ENCODE measurements at regions not wholly inside any gene's neighbourhood (a gene's known extent, or its start where the extent isn't known, plus 50 kb on each side); places are given as distances from the start of the nearest gene placed in this dataset.

DNA sequence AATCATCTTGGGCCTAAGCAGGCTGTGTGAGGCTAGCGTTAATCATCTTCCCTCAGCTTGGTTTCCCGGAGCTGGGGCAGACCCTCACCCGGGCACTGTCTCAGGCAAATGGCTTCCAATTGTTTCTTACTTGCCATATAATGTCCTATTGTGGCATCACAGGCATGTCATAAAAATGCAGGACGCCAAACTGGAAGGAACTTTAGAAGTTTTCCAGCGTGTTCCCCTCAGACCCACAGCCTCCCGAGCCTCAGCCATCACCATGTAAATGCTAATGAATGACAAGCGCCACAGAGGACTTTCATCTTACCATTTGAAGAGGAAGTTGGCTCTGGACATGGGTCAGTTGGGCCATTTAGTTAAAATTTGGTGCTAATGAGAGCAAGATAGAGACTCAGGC, 143.0 kb upstream of the IRX1 start:
- ATAC-seq (ENCODE audit: low read depth) (no peak), DNase-seq (no peak)
- Histone ChIP-seq H3K27me3 (replicated peaks in 1 of 4; ENCODE audit: control extremely low read depth in 1 of 4, control insufficient read depth in 3 of 4, insufficient read depth in 4 of 4, low read length in 3 of 4) (no peaks in the 10 kb centered on the region), H3K79me2 (ENCODE audit: control insufficient read depth, insufficient read depth, low read length) (no peaks in the 10 kb centered on the region), H3K4me1 (ENCODE audit: control insufficient read depth in 2 of 2, insufficient read depth in 2 of 2, low read length in 2 of 2) (no peaks in the 10 kb centered on the region), H3K9me3 (ENCODE audit: control extremely low read depth in 1 of 3, control insufficient read depth in 2 of 3, insufficient read depth in 1 of 3, low read length in 2 of 3) (peaks cover 0 to 26% (median 0%) of the 10 kb centered on the region in 3 donors), H3K36me3 (replicated peaks in 1 of 2; ENCODE audit: control extremely low read depth in 1 of 2, control insufficient read depth in 1 of 2, extremely low read depth in 1 of 2, insufficient read depth in 2 of 2, low read length in 1 of 2) (no peaks in the 10 kb centered on the region), H4K20me1 (ENCODE audit: control insufficient read depth, insufficient read depth, low read length, poor library complexity, severe bottlenecking) (no peaks in the 10 kb centered on the region), H3K27ac (ENCODE audit: low read length in 2 of 2) (no peak overlapping the region), H2AFZ (ENCODE audit: insufficient read depth, low read depth, low read length, poor library complexity, severe bottlenecking) (no peak overlapping the region), H3K4me3 (ENCODE audit: control extremely low read depth in 1 of 5, extremely low read depth in 1 of 5, insufficient read depth in 1 of 5, low read depth in 2 of 5, low read length in 4 of 5) (no peak overlapping the region), H3K4me2 (replicated peaks; ENCODE audit: low read depth, low read length, poor library complexity, severe bottlenecking) (no peak overlapping the region), H3K9ac (ENCODE audit: low read length) (no peak overlapping the region)
- Mint-ChIP-seq H3K27ac (no peak overlapping the region), H3K9me3 (ENCODE audit: insufficient read depth) (peaks cover 3% of the 10 kb centered on the region), H3K27me3 (no peaks in the 10 kb centered on the region), H3K4me3 (no peak overlapping the region), H3K4me1 (no peaks in the 10 kb centered on the region)
- intact Hi-C loops (cut with micrococcal nuclease), result no loop called here
- CTCF ChIA-PET, result no interaction called here
- TF ChIP-seq, protein P1, sequence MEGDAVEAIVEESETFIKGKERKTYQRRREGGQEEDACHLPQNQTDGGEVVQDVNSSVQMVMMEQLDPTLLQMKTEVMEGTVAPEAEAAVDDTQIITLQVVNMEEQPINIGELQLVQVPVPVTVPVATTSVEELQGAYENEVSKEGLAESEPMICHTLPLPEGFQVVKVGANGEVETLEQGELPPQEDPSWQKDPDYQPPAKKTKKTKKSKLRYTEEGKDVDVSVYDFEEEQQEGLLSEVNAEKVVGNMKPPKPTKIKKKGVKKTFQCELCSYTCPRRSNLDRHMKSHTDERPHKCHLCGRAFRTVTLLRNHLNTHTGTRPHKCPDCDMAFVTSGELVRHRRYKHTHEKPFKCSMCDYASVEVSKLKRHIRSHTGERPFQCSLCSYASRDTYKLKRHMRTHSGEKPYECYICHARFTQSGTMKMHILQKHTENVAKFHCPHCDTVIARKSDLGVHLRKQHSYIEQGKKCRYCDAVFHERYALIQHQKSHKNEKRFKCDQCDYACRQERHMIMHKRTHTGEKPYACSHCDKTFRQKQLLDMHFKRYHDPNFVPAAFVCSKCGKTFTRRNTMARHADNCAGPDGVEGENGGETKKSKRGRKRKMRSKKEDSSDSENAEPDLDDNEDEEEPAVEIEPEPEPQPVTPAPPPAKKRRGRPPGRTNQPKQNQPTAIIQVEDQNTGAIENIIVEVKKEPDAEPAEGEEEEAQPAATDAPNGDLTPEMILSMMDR (IDR thresholded peaks at IDR 0.05), result no peak
- TF ChIP-seq EZH2 (IDR thresholded peaks at IDR 0.05; ENCODE audit: borderline replicate concordance, insufficient read depth, low read depth, low read length, poor library complexity, severe bottlenecking), result no peak
- 100% methylated on average over 4 of the region's 7 CpGs for WGBS (ENCODE audit: insufficient coverage)
- POLR2A ChIA-PET, result no interaction called here

DNA sequence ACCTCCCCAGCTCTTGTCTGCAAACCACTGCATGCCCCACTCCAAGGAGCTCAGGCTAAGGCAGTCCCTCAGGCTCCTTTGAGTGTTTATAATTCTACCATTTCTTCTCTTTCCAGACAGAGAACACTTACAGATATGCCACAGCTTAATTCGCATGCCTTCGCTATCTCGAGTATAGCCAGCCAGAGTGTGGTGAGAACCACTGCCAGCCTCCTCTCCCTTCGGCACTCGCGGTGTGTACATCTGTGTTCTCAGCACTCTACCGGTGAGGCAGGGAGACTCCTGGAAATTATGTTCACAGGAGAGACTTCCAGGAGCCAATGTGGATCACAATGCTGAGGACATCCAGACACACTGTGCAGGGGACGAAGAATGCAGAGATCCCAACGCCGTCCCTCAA, 143.7 kb upstream of the IRX1 start:
- Histone ChIP-seq H2AFZ (ENCODE audit: insufficient read depth, low read depth, low read length, poor library complexity, severe bottlenecking) (no peak overlapping the region), H3K4me1 (ENCODE audit: control insufficient read depth in 2 of 2, insufficient read depth in 2 of 2, low read length in 2 of 2) (no peaks in the 10 kb centered on the region), H3K4me2 (replicated peaks; ENCODE audit: low read depth, low read length, poor library complexity, severe bottlenecking) (no peak overlapping the region), H3K79me2 (ENCODE audit: control insufficient read depth, insufficient read depth, low read length) (no peaks in the 10 kb centered on the region), H3K36me3 (replicated peaks in 1 of 2; ENCODE audit: control extremely low read depth in 1 of 2, control insufficient read depth in 1 of 2, extremely low read depth in 1 of 2, insufficient read depth in 2 of 2, low read length in 1 of 2) (no peaks in the 10 kb centered on the region), H3K4me3 (ENCODE audit: control extremely low read depth in 1 of 5, extremely low read depth in 1 of 5, insufficient read depth in 1 of 5, low read depth in 2 of 5, low read length in 4 of 5) (no peak overlapping the region), H4K20me1 (ENCODE audit: control insufficient read depth, insufficient read depth, low read length, poor library complexity, severe bottlenecking) (no peaks in the 10 kb centered on the region), H3K27me3 (replicated peaks in 1 of 4; ENCODE audit: control extremely low read depth in 1 of 4, control insufficient read depth in 3 of 4, insufficient read depth in 4 of 4, low read length in 3 of 4) (no peaks in the 10 kb centered on the region), H3K27ac (ENCODE audit: low read length in 2 of 2) (no peak overlapping the region), H3K9me3 (ENCODE audit: control extremely low read depth in 1 of 3, control insufficient read depth in 2 of 3, insufficient read depth in 1 of 3, low read length in 2 of 3) (peaks cover 0 to 28% (median 0%) of the 10 kb centered on the region in 3 donors), H3K9ac (ENCODE audit: low read length) (no peak overlapping the region)
- TF ChIP-seq, protein P1 (IDR thresholded peaks at IDR 0.05), result no peak
- no peak for TF ChIP-seq EZH2 (IDR thresholded peaks at IDR 0.05; ENCODE audit: borderline replicate concordance, insufficient read depth, low read depth, low read length, poor library complexity, severe bottlenecking)
- Mint-ChIP-seq H3K9me3 (ENCODE audit: insufficient read depth) (peaks cover 3% of the 10 kb centered on the region), H3K4me3 (no peak overlapping the region), H3K27ac (no peak overlapping the region), H3K4me1 (no peaks in the 10 kb centered on the region), H3K27me3 (no peaks in the 10 kb centered on the region)
- WGBS (ENCODE audit: insufficient coverage), result 98% methylated on average over 7 of the region's 10 CpGs
- POLR2A ChIA-PET, result no interaction called here
- CTCF ChIA-PET, result no interaction called here
- intact Hi-C loops (cut with micrococcal nuclease), result no loop called here
- no peak for DNase-seq
- ATAC-seq (ENCODE audit: low read depth), result no peak
